Left kidney (tissue), 1 donor: ENCODE measurements at regions not wholly inside any gene's neighbourhood (a gene's known extent, or its start where the extent isn't known, plus 50 kb on each side); places are given as distances from the start of the nearest gene placed in this dataset.

Experiments
- DNase-seq: peaks from one replicate; pipeline ENCODE4 v3.0.0-alpha.2; 2013

DNA sequence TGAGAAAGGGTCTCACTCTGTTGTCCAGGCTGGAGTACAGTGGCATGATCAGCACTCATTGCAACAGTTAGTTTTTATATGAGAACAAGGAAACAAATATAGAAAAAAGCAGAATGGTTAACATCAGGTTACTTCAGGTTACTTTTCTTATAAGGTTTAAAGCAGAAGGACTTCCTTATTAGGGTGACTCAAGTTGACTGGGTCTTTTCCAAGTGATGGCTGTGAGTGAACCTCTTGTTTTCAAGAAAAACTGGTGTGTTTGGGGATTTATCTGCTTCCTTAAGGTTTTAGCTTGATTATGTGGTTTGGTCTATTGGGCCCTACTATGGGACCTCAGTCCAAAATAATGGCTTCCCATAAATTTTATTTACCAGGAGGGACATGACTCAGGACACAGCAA lies 99.2 kb downstream of the ARRDC3 start:
- no peak for DNase-seq

- no peak for DNase-seq
Measured at GRCh38 chr5:91283326-91283725, 99.8 kb downstream of the ARRDC3 start.

- no peak for DNase-seq
Measured at GRCh38 chr5:91282210-91282609, 100.9 kb downstream of the ARRDC3 start.

DNA sequence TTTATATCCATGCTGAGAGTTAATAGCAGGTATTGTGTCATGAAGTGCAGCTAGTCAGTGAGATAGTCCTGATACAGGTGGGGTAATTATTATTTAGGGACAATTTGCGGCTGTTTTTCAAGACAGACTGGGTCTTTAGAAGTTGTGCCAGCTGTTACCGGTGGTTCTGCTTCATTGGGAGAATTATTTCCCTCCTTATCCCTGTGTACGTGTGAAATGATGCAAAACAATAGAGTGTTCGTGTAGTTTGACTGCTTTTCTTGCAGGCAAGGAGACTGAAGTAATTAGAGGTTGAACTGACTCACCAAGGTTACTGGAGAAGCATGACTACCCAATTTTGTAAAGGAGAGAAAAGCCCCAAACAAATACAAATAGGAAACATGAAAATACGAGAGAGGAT lies 101.7 kb downstream of the ARRDC3 start:
- DNase-seq = no peak

GRCh38 chr5:91280362-91281269 lies 102.5 kb downstream of the ARRDC3 start:
- DNase-seq = peak; percentile 91

- no peak for DNase-seq
Measured at GRCh38 chr5:91277840-91278239, 105.3 kb downstream of the ARRDC3 start.

DNA sequence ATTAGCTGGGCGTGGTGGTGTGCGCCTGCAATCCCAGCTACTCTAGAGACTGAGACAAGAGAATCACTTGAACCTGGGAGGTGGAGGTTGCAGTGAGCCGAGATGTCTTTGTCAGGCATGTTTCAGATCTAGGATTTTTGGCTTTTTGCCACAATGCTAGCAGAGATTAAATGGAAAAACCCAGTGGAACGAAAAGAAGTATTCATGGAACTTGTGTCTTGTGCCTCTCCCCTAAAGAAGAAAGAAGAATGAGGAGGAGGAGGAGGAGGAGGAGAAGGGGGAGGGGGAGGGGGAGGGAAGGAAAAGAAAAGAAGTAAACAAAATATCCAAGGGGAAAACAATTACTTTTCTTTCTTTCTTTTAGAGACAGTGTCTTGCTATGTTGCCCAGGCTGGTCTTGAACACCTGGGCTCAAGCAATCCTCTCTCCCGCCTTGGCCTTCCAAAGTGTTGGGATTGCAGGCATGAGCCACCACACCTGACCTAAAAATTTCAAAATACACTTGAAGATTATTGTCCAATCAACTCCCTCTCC lies 106.0 kb downstream of the ARRDC3 start:
- no peak for DNase-seq

DNA sequence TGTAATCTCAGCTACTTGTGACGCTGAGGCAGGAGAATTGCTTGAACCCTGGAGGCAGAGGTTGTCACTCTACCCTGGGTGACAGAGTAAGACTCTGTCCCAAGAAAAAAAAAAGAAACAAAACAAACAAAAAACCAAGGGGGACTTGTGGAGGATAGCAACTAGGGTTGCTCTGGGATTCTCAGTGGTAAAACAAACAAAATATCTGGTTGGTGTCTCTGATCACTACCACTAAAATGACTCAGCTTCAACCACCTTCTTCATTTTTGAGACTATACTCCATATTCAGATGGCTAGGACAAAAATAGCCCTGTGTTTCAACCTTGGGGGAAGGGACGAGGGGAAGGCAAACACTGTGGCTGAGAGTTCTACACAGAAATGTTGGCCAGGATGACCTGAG lies 110.3 kb downstream of the ARRDC3 start:
- no peak for DNase-seq

DNA sequence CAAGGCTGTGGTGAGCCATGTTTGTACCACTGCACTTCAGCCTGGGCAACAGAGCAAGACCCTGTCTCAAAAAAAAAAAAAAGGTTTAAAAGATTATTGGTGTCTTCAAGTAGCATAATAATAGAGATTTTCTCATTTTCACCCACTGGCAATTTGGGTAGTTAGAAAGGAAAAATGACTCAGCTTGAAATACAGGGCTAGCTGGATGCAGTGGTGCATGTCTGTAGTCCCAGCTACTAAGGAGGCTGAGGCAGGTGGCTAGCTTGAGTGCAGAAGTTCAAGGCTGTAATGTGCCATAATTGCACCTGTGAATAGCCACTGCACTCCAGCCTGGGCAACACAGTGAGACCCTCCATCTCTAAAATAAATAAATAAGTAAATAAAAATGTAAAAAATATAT lies 111.1 kb downstream of the ARRDC3 start:
- no peak for DNase-seq

GRCh38 chr5:91269198-91269597 lies 113.9 kb downstream of the ARRDC3 start:
- no peak for DNase-seq

GRCh38 chr5:91266184-91266705 lies 116.9 kb downstream of the ARRDC3 start:
- no peak for DNase-seq

GRCh38 chr5:91264311-91265051 lies 118.6 kb downstream of the ARRDC3 start:
- DNase-seq = no peak

DNA sequence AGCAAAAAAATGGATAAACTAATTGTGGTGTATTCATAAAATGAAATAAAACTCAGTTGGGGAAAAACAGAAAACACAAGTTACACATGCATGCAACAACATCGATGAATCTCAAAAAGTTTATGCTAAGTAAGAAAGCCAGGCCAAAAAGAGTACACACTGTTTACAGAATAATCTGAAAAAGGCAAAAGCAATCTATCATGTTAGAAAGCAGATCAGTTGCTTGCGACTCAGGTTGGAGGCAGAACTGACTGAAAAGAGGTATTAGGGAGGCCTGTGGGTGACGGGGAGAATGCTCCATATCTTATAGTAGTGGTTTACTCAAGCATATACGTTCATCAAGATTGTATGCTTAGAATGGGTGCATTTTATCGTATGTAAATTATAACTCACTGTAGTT lies 119.2 kb downstream of the ARRDC3 start:
- DNase-seq = no peak

- DNase-seq = no peak
Measured at GRCh38 chr5:91257301-91257700, 125.8 kb downstream of the ARRDC3 start.

GRCh38 chr5:91256142-91256524 lies 127.0 kb downstream of the ARRDC3 start:
- DNase-seq = no peak

- DNase-seq = no peak
Measured at GRCh38 chr5:91255396-91256141, 127.5 kb downstream of the ARRDC3 start.

DNA sequence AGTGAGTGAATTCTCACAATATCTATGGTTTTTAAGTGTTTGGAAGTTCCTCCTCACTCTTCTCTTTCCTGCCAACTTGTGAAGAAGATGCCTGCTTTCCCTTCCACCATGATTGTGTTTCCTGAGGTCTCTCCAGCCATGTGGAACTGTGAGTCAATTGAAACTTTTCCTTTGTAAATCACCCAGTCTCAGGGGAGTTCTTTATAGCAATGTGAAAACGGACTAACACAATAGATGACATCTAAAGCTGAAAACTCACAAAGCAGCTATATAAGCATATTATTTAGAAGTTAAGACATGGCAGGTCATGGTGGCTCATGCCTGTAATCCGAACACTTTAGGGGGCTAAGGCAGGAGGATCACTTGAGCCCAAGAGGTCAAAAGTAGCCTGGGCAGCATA lies 130.2 kb downstream of the ARRDC3 start:
- DNase-seq = no peak

GRCh38 chr5:91245871-91246270 lies 137.2 kb downstream of the ARRDC3 start:
- DNase-seq = no peak

GRCh38 chr5:91245074-91245452 lies 138.1 kb downstream of the ARRDC3 start:
- DNase-seq = no peak

DNA sequence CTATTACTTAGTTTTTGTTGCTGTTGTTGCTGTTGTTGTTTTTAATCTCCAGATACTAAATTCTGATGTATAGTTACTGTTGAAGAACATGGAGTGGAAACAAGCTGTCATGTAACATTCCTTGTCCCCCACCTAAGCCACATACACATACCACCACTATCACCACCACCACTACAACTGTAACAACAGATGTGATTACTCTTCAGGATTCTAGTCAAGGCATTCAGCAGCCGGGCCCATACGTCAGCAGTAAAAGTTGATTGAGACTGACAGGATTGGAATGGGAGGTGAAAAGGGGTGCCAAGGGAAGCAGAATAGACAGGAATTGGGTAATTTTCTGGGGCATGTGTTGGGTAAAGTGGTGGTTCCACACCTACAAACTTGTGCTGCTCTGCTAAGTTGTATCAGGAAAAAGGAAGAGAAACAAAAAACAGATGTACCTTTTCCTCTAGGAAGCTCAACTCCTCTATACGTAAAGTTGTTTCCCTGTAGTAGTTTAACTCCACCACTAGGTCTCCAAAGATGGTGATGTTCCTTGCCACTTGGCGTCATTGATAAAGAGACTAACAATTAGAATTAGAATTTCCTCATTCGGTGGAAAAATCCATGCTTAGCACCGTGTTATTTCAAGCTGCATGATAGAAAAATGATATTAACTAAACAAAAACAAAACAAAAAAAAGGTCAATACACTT lies 138.6 kb downstream of the ARRDC3 start:
- no peak for DNase-seq

GRCh38 chr5:91243852-91244251 lies 139.3 kb downstream of the ARRDC3 start:
- no peak for DNase-seq

DNA sequence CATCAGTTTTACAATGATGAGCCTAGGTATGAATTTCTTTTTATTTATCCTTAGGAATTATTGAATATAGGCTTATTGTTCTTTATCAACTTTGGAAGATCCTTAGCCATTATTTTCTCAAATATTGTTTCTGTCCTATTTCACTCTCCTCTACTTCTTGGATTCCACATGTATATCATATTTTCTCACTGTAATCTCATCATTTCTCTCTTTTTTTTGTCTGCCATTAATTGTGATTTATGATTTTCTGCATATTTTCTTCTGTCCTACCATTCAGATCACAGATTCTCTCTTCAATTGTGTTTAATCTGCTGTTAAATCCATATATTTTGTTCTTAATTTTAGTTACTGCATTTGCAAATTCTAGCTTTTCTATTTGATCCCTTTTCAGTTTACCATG lies 139.8 kb downstream of the ARRDC3 start:
- no peak for DNase-seq
